ENCODE measurements at regions not wholly inside any gene's neighbourhood (a gene's known extent, or its start where the extent isn't known, plus 50 kb on each side); places are given as distances from the start of the nearest gene placed in this dataset.

DNA sequence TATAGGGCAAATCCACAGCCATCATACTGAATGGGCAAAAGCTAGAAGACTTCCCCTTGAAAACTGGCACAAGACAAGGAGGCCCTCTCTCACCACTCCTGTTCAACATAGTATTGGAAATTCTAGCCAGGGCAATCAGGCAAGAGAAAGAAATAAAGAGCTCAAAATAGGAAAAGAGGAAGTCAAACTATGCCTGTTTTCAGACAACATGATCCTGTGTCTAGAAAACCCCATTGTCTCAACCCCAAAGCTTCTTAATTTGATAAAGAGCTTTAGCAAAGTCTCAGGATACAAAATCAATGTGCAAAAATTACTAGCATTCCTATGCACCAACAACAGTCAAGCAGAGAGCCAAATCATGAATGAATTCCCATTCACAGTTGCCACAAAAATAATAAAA is 160.3 kb downstream of the CXXC4 start:
- TF ChIP-seq GATA3 (IDR thresholded peaks at IDR 0.05; ENCODE audit: low read depth, low read length) (no peak), GATA2 (IDR thresholded peaks at IDR 0.05; ENCODE audit: low read depth, low read length) (no peak)

Measured in SH-SY5Y (cell line).